ENCODE measurements at regions not wholly inside any gene's neighbourhood (a gene's known extent, or its start where the extent isn't known, plus 50 kb on each side); places are given as distances from the start of the nearest gene placed in this dataset.

GRCh38 chr1:244353551-244354091 lies 98.1 kb downstream of the ADSS2 start:
- DNase-seq = peak; percentile 34

GRCh38 chr1:244354810-244355278 lies 96.9 kb downstream of the ADSS2 start:
- no peak for DNase-seq

DNA sequence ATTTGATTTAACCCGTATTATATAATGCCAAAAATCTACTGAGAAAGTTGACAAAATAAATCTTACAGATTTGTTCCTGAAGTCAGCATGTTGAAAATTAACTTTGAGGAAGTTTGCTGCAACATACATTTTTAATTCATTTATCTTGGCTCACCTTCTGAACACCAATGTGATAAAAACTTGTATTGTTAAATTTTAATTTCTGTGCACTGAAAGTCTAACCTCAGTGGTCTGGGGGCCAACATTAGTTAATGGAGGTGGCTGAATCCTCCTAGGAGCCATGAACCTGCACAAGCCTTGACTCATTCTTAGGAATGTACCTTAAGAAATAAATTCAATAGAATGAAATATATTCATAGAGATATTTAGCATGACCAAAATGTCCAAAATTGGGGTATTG lies 95.3 kb downstream of the ADSS2 start:
- DNase-seq = no peak

All from femur (tissue), 1 donor.